GM12878 (cell line): ENCODE measurements at regions not wholly inside any gene's neighbourhood (a gene's known extent, or its start where the extent isn't known, plus 50 kb on each side); places are given as distances from the start of the nearest gene placed in this dataset.

Experiments used
- BCLAF1 ChIP-seq: fragments of 450-650 bp; IDR thresholded peaks from 2 replicates; pipeline ENCODE4 v1.6.1; 2017; ENCODE audit warnings: antibody characterized with exemption, mild to moderate bottlenecking, moderate library complexity
- CTCF ChIP-seq, 3 experiments: IDR thresholded peaks in 2 of 3; conservative IDR thresholded peaks in 1 of 3; 2 replicates each; pipeline ENCODE4 v1.5.1; 2011; ENCODE audit warnings: low read depth in 3 of 3, low read length in 3 of 3, mild to moderate bottlenecking in 3 of 3, control low read depth in 2 of 3, moderate library complexity in 2 of 3, inconsistent platforms in 1 of 3, mixed read lengths in 1 of 3; ENCODE audit not compliant: control insufficient read depth in 2 of 3, insufficient read depth in 1 of 3; ENCODE audit errors: extremely low read depth in 1 of 3
- EP300 ChIP-seq, 2 experiments: fragments of 150-350 bp in 1 of 2; IDR thresholded peaks; 2 replicates each; pipeline ENCODE4 v1.6.1; 2011 to 2012; ENCODE audit warnings: low read depth in 2 of 2, low read length in 2 of 2, borderline replicate concordance in 1 of 2, improper control_type of control experiment in 1 of 2, inconsistent platforms in 1 of 2; ENCODE audit not compliant: control insufficient read depth in 1 of 2
- HDAC2 ChIP-seq: fragments of 200-600 bp; sonication (generic); IDR thresholded peaks from 2 replicates; pipeline ENCODE4 v1.6.1; 2017
- IRF3 ChIP-seq: fragments of 450-650 bp; IDR thresholded peaks from 2 replicates; pipeline ENCODE4 v1.6.1; 2014; ENCODE audit warnings: mild to moderate bottlenecking
- MXI1 ChIP-seq: fragments of 150-350 bp; IDR thresholded peaks from 2 replicates; pipeline ENCODE4 v1.6.1; 2011; ENCODE audit warnings: low read depth, mild to moderate bottlenecking, inconsistent platforms, low read length, improper control_type of control experiment
- NFYB ChIP-seq: IDR thresholded peaks from 2 replicates; pipeline ENCODE4 v1.6.1; 2011; ENCODE audit warnings: low read depth, mild to moderate bottlenecking, low read length, improper control_type of control experiment, moderate library complexity; ENCODE audit not compliant: insufficient read depth
- POLR2A ChIP-seq: IDR thresholded peaks from 2 replicates; pipeline ENCODE4 v1.6.1; 2011; ENCODE audit warnings: low read depth, mild to moderate bottlenecking, low read length
- POLR2AphosphoS5 ChIP-seq: IDR thresholded peaks from 2 replicates; pipeline ENCODE4 v1.6.1; 2011; ENCODE audit warnings: mild to moderate bottlenecking, low read length, inconsistent platforms
- RCOR1 ChIP-seq: conservative IDR thresholded peaks from 2 replicates; pipeline ENCODE4 v1.6.1; 2012; ENCODE audit warnings: low read depth, low read length, improper control_type of control experiment
- YY1 ChIP-seq: IDR thresholded peaks from 2 replicates; pipeline ENCODE4 v1.6.1; 2011; ENCODE audit warnings: low read depth, mild to moderate bottlenecking, low read length
- TF ChIP-seq, protein P1 (sequence below): fragments of 450-650 bp; formaldehyde crosslinking; IDR thresholded peaks from 2 replicates; pipeline ENCODE4 v1.5.0; 2022; ENCODE audit warnings: mild to moderate bottlenecking, missing genetic modification characterization

DNA sequence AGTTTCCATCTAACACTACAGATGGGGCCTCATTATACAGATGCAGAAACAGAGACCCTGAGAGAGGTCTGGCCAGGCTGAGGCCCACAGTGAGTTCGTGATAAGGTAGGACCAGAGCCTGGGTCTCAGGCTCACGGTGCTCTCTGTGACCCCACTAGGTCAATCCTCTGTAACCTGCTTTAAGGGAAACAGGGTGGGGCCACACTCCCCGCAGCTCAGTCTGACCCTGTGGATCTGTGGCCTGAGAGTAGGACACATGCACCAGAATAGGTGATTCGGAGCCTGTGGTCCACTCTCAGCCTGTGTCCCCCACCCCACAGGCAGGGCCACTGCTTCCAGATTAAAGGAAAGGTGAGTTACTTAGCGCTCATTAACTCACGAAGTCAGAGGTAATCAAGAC is 137.8 kb upstream of the FAM20C start:
- TF ChIP-seq EP300 (IDR thresholded peaks at IDR 0.05; ENCODE audit: borderline replicate concordance in 1 of 2, control insufficient read depth in 1 of 2, low read depth in 2 of 2, low read length in 2 of 2) (no peak), MXI1 (no peak), IRF3 (no peak), CTCF (IDR thresholded peaks at IDR 0.05 in 2 of 3, conservative IDR thresholded peaks at IDR 0.05 in 1 of 3; ENCODE audit: control insufficient read depth in 2 of 3, extremely low read depth in 1 of 3, insufficient read depth in 1 of 3, low read depth in 3 of 3, low read length in 3 of 3) (no peak), HDAC2 (no peak), YY1 (no peak), RCOR1 (no peak), NFYB (no peak), BCLAF1 (no peak), POLR2A (no peak), POLR2AphosphoS5 (no peak)
- TF ChIP-seq, protein P1, sequence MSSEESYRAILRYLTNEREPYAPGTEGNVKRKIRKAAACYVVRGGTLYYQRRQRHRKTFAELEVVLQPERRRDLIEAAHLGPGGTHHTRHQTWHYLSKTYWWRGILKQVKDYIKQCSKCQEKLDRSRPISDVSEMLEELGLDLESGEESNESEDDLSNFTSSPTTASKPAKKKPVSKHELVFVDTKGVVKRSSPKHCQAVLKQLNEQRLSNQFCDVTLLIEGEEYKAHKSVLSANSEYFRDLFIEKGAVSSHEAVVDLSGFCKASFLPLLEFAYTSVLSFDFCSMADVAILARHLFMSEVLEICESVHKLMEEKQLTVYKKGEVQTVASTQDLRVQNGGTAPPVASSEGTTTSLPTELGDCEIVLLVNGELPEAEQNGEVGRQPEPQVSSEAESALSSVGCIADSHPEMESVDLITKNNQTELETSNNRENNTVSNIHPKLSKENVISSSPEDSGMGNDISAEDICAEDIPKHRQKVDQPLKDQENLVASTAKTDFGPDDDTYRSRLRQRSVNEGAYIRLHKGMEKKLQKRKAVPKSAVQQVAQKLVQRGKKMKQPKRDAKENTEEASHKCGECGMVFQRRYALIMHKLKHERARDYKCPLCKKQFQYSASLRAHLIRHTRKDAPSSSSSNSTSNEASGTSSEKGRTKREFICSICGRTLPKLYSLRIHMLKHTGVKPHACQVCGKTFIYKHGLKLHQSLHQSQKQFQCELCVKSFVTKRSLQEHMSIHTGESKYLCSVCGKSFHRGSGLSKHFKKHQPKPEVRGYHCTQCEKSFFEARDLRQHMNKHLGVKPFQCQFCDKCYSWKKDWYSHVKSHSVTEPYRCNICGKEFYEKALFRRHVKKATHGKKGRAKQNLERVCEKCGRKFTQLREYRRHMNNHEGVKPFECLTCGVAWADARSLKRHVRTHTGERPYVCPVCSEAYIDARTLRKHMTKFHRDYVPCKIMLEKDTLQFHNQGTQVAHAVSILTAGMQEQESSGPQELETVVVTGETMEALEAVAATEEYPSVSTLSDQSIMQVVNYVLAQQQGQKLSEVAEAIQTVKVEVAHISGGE (CRISPR knock-in tag), result no peak
